HG02973 (cell line): ENCODE measurements at regions not wholly inside any gene's neighbourhood (a gene's known extent, or its start where the extent isn't known, plus 50 kb on each side); places are given as distances from the start of the nearest gene placed in this dataset.

Source experiments
- ATAC-seq: cut with Tn5 transposase; IDR thresholded peaks from one replicate; pipeline ENCODE4 v1.9.1; 2021; ENCODE audit warnings: moderate library complexity; ENCODE audit not compliant: unreplicated experiment

- no peak for ATAC-seq
These were observed 291.0 kb downstream of the BRD1 start for GRCh38 chr22:49536571-49537131.

DNA sequence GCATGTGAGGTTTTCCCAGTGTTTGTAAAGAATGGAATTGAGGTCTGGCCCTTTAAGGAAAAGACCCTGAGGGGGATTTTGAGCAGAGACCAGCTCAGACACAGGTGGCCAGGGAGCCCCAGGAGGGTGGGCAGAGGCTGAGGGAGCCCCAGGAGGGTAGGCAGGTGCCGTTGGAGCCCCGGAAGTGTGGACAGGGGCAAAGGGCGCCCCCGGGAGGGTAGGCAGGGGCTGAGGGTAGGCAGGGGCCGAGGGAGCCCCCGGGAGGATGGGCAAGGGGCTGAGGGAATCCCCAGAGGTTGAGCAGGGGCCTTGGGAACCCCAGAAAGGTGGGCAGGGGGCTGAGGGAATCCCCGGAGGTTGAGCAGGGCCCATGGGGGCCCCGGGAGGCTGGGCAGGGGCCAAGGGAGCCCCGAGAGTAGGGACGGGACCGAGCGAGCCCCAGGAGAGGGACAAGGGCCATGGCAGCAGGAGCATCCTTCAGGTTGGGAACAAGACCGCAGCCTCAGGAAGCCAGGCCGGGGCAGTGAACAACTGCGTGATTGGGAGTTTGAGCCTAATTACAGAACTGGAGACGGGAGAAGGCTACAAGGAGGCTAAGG lies 292.0 kb downstream of the BRD1 start:
- no peak for ATAC-seq

DNA sequence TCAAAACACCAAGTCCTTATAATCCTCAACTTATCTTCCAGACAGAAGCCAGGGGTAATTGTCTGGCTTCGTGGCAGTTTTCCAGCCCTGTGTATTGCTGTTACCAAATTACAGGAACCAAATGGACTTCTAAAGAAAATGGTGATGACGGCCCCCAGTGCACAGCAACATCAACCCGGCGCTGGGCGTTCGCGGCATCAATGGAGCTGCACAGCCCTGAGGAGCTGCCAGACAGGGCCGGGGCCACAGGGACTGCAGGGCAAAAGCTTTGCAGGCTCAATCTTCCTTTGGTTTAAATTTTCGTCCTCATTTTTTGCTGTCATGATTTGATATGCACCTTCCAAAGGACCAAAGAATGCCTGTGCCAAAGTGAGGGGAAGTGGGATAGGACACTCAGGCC lies 292.5 kb downstream of the BRD1 start:
- ATAC-seq, result no peak

- ATAC-seq, result no peak
These were observed 293.3 kb downstream of the BRD1 start for GRCh38 chr22:49534386-49534785.

DNA sequence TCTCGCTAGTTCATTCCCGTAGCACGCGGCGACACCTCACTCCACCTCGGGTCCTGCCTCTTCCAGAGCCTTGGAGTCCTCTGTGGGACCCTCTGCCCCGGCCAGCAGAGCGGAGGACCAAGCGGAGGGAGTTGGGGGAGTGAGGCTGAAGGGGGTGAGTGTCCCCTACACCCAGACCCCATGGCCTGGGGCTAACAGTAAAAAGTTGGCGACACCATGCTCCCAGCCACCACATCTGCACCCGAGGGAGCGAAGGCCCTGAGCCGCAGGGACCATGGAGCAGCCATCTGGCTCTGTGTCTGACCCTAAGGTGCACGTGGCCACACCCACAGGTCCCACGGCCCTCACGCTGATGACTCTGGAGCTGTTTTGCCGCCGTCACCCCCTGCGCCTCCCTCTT lies 293.8 kb downstream of the BRD1 start:
- ATAC-seq, result no peak

DNA sequence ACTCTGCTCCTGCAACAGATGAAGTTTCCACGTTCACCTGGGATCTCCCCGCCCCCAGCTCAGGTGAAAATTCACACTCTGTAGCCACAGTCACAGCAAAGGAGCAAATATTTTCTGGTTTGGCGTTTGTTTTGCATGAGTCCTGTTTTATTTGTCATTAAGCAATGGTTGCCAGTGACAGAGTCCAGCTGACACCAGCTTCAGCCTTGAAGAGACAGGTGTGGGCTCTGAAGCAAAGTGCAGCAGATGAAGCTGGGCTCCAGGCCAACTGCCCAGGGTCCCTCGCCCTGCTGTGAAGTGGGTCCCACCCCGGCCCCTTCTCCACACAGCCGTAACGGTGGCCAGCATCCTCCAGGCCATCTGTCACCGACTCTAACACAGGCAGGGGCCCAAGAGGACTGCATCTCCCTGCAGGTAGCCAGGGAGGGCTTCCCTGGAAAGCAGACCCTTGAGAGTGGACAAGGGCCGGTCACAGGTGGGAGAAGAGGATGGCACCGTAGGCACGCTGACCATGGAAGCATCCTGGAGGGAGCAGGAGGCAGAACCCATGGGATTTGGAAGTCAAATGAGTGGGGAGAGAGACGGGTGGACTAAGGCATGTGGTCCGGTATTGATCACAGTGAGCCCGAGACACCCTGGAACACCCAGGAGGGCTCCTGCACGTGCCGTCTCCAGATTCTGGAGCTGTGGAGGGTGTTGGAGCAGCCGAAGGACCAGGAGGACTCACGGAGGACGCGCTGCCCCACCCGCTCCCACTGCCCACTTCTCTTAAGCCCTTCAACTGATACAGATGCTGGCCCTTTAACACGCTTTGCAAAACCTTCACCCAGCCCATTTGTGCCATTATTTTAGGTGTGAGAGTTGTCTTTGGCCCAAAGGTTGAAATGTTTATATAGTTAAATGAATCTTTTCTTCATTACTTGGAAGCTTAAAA lies 294.5 kb downstream of the BRD1 start:
- no peak for ATAC-seq

GRCh38 chr22:49531368-49531791 lies 296.3 kb downstream of the BRD1 start:
- ATAC-seq, result no peak

DNA sequence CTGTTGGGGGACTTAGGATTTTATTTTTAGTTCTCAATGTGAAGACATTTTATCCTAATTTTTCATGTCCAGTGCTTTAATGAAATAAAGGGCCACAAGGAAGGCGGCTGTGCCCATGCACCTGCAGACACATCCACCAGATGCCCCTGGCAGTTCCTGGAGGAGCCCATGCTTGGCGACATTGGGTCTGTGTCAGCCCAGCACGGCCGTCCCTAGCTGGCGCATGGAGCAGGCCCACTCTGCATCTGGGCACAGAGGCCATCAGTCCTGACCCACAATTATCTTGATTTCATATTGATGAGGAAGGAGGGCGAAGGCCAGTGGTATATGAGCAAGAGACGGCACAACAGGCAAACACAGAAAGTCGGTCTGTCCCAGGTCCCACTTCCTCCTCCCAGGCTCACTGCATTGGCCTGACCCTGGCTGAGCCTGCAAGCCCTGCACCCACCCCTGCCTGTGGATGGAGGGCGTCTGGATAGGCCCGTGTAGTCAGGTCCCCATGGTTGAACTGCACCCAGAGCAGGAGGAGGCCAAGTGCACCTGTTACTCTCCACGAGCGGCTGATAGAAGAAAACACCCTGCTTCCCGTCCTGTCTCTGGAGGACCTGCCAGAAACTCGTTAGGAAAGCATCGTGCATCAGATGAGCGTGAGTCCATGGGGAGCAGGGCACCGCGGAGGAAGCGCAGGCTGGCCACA lies 296.9 kb downstream of the BRD1 start:
- no peak for ATAC-seq

DNA sequence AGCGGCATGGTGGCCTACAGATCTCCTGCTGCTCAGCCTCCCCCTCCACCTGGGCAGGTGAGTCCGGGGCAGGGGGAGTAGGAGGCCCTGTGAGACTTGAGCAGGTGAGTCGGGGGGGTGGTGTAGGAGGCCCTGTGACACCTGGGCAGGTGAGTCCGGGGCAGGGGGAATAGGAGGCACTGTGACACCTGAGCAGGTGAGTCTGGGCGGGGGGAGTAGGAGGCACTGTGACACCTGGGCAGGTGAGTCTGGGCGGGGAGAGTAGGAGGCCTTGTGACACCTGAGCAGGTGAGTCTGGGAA lies 299.3 kb downstream of the BRD1 start:
- ATAC-seq, result no peak

DNA sequence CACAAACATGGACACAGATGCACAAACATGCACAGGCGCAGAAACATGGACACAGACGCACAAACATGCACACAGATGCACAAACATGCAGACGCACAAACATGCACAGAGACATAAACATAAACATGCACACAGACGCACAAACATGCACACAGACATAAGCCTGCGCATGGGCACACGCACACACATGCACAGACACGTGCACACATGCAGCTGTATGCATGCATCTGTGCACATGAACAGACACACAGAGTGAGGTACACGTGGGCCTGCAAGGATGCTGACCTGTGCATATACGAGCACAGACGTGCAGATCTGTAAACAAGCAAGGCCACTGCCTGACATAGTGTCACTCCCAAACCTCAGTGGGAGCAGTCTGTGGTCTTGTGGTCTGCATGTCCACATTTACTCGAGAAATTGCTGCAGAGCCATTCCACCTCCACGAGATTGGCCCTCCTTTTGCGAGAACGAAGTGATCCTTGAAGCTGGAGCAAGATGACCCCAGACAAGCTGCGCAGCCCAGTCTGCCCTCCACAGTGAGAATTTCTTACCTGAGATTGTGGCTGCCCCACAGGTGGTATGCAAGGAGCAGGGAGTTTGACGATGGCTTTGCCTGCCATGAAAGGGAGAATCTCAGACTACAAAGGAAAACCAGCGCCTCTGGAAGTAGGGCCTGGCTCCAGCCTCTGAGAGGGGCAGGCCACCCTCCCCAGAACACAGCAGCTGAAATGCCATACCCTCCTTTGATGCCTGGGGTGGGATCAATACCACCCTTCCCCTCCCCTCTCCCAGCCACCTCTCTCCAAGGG lies 299.9 kb downstream of the BRD1 start:
- ATAC-seq, result no peak

- ATAC-seq, result no peak
These were observed 301.7 kb downstream of the BRD1 start for GRCh38 chr22:49525801-49526535.

DNA sequence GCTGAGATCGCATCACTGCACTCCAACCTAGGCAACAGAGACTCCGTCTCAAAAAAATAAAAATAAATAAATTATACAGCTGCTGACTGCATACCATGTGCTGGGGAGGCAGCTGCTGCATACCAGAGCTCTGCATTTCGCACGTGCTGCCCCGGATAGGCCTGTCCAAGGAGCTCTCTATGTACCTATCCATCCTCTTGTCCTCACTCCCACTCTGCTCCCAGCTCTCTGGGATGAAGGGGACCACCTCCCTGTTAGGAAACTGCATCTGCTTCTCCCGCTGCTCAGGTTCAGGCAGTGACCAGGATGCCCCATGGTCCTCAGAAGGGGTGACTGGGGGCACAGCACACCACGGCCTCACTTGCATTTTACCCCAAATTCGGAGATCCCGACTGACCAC lies 302.3 kb downstream of the BRD1 start:
- ATAC-seq, result no peak

- no peak for ATAC-seq
These were observed 303.3 kb downstream of the BRD1 start for GRCh38 chr22:49524362-49524761.

- ATAC-seq, result no peak
These were observed 304.2 kb downstream of the BRD1 start for GRCh38 chr22:49523374-49524008.

GRCh38 chr22:49522582-49523373 lies 304.9 kb downstream of the BRD1 start:
- ATAC-seq, result no peak

GRCh38 chr22:49521787-49522224 lies 305.9 kb downstream of the BRD1 start:
- no peak for ATAC-seq

GRCh38 chr22:49519117-49519737 lies 308.4 kb downstream of the BRD1 start:
- no peak for ATAC-seq

- ATAC-seq, result no peak
These were observed 309.2 kb downstream of the BRD1 start for GRCh38 chr22:49518436-49518970.
